Activated CD8-positive, alpha-beta T cell treated with anti-CD3 and anti-CD28 coated beads for 36 hours (primary cell): ENCODE measurements at regions not wholly inside any gene's neighbourhood (a gene's known extent, or its start where the extent isn't known, plus 50 kb on each side); places are given as distances from the start of the nearest gene placed in this dataset.

Source experiments
- ATAC-seq: fragments of 200-7000 bp; cut with Tn5 transposase; one replicate; pipeline ENCODE4 v1.10.0; 2021; ENCODE audit warnings: mild to moderate bottlenecking, moderate library complexity
- CTCF ChIA-PET: fragments of 350-600 bp; sonication (Branson Sonifier 250); formaldehyde crosslinking; loops from one replicate; lab custom pipeline; 2021; ENCODE audit warnings: antibody characterized with exemption; lab: Charles Lee
- POLR2A ChIA-PET: fragments of 350-600 bp; sonication (Branson Sonifier 250); formaldehyde crosslinking; loops from one replicate; lab custom pipeline; 2021; ENCODE audit warnings: antibody characterized with exemption; lab: Charles Lee
- DNase-seq: peaks from one replicate; pipeline ENCODE4 v3.0.0-alpha.2; 2020
- H3K27ac Mint-ChIP-seq: one replicate; pipeline ENCODE4 v1.8.0; 2021; ENCODE audit warnings: mild to moderate bottlenecking, mixed read lengths
- H3K27me3 Mint-ChIP-seq: one replicate; pipeline ENCODE4 v1.8.0; 2021; ENCODE audit warnings: mixed read lengths
- H3K36me3 Mint-ChIP-seq: one replicate; pipeline ENCODE4 v1.8.0; 2021; ENCODE audit warnings: low read depth, mixed read lengths
- H3K4me1 Mint-ChIP-seq: one replicate; pipeline ENCODE4 v1.8.0; 2021; ENCODE audit warnings: low read depth, mixed read lengths
- H3K4me3 Mint-ChIP-seq: one replicate; pipeline ENCODE4 v1.8.0; 2021; ENCODE audit warnings: mild to moderate bottlenecking, moderate library complexity, mixed read lengths
- H3K9me3 Mint-ChIP-seq: one replicate; pipeline ENCODE4 v1.8.0; 2021; ENCODE audit warnings: mixed read lengths
- intact Hi-C: fragments of 100-400 bp; cut with micrococcal nuclease; formaldehyde crosslinking; loops from one replicate; pipeline ENCODE4 v1.10.0; 2022
- TF ChIP-seq, protein P1 (sequence below): fragments of 200-600 bp; IDR thresholded peaks from one replicate; pipeline ENCODE4 v1.8.0; 2022; ENCODE audit warnings: antibody characterized with exemption, mild to moderate bottlenecking

DNA sequence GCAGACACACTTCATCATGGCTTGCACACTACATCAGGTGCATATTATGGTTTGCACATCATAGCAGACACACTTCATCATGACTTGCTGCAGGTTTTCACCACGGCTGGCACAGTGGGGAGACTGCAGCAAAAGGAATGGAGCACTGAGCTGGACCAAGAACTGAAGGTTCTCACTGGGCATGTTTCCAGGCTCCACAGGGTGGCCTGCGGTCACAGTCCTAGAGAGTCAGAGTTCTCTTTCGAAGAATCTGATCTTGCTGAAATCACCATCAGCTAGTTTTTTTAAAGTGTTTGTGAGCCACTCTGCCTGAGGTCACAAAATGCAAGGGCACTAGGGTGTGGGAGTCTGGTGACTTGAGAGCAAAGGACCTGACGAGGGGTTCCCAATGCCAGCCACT lies 140.4 kb upstream of the NPY start:
- DNase-seq (no peak), ATAC-seq (no peak)
- TF ChIP-seq, protein P1, sequence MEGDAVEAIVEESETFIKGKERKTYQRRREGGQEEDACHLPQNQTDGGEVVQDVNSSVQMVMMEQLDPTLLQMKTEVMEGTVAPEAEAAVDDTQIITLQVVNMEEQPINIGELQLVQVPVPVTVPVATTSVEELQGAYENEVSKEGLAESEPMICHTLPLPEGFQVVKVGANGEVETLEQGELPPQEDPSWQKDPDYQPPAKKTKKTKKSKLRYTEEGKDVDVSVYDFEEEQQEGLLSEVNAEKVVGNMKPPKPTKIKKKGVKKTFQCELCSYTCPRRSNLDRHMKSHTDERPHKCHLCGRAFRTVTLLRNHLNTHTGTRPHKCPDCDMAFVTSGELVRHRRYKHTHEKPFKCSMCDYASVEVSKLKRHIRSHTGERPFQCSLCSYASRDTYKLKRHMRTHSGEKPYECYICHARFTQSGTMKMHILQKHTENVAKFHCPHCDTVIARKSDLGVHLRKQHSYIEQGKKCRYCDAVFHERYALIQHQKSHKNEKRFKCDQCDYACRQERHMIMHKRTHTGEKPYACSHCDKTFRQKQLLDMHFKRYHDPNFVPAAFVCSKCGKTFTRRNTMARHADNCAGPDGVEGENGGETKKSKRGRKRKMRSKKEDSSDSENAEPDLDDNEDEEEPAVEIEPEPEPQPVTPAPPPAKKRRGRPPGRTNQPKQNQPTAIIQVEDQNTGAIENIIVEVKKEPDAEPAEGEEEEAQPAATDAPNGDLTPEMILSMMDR = no peak
- POLR2A ChIA-PET = no interaction called here
- H3K4me1 Mint-ChIP-seq = no peaks in the 10 kb centered on the region
- no peaks in the 10 kb centered on the region for H3K36me3 Mint-ChIP-seq
- H3K9me3 Mint-ChIP-seq = no peaks in the 10 kb centered on the region
- no peak overlapping the region for H3K27ac Mint-ChIP-seq
- H3K4me3 Mint-ChIP-seq = no peak overlapping the region
- intact Hi-C loops = no loop called here
- CTCF ChIA-PET = no interaction called here
- H3K27me3 Mint-ChIP-seq = peaks cover 8% of the 10 kb centered on the region

- ChIA-PET CTCF (no interaction called here), POLR2A (no interaction called here)
- no peak overlapping the region for H3K27ac Mint-ChIP-seq
- DNase-seq = no peak
- H3K27me3 Mint-ChIP-seq = peaks cover 3% of the 10 kb centered on the region
- ATAC-seq = no peak
- peaks cover 10% of the 10 kb centered on the region for H3K9me3 Mint-ChIP-seq
- intact Hi-C loops = loop anchor here (10.0 kb wide), 1 partner anchor 287 kb away; no protein-coding TSS in a partner anchor
- no peak overlapping the region for H3K4me3 Mint-ChIP-seq
- no peaks in the 10 kb centered on the region for H3K4me1 Mint-ChIP-seq
- no peaks in the 10 kb centered on the region for H3K36me3 Mint-ChIP-seq
- TF ChIP-seq, protein P1 = no peak
Measured at GRCh38 chr7:24151944-24152343, 132.0 kb upstream of the NPY start.

DNA sequence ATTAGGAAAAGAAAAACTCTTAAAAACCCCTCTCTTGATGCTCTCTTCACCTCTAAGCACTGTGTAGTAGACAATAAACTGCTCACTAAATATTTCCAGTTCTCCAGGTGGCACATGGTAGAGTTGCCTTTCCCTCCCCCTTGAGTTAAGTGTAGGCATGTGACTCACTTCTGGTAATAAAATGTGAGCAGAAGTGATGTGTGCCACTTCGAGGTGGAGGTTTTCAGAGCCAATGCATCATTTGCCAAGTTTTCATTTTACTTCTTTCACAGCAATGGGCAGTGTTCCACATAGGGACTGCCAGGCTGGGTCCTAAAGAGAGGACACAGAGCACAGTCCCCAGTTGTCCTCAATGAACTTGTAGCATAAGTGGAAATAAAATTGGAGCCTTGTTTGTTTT lies 131.6 kb upstream of the NPY start:
- ChIA-PET POLR2A (no interaction called here), CTCF (no interaction called here)
- H3K4me3 Mint-ChIP-seq = no peak overlapping the region
- H3K36me3 Mint-ChIP-seq = no peaks in the 10 kb centered on the region
- DNase-seq (no peak), ATAC-seq (no peak)
- TF ChIP-seq, protein P1 = no peak
- peaks cover 3% of the 10 kb centered on the region for H3K27me3 Mint-ChIP-seq
- no peaks in the 10 kb centered on the region for H3K4me1 Mint-ChIP-seq
- H3K27ac Mint-ChIP-seq = no peak overlapping the region
- intact Hi-C loops = loop anchor here (10.0 kb wide), 1 partner anchor 288 kb away; no protein-coding TSS in a partner anchor
- H3K9me3 Mint-ChIP-seq = peaks cover 10% of the 10 kb centered on the region

DNA sequence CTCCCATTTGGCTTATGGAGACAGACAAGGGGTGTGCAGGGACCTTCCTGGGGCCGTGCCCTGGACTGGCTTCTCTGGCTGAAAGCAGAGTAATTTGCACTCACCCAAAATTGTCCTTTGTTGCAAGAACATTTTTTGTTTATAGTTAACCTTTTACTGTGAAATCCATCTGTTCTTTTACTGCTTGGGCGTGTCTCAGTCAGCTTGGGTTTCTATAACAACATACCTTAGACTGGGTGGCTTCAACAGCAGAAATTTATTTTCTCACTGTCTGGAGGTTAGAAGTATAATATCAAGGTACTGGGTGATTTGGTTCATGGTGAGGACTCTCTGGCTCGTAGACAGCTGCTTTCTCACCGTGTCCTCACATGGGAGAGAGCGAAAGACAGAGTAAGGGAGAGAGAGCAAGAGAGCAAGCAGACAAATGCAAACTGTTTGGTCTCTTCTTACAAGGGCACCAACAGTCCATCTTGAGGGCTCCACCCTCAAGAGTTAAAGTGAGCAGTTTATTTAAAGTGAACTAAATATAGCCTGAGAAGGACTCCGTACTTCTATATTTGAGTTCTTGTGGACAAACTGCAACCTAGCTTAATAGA lies 131.0 kb upstream of the NPY start:
- no peak for DNase-seq
- Mint-ChIP-seq H3K36me3 (no peaks in the 10 kb centered on the region), H3K4me1 (no peaks in the 10 kb centered on the region), H3K9me3 (peaks cover 10% of the 10 kb centered on the region), H3K4me3 (no peak overlapping the region), H3K27ac (no peak overlapping the region), H3K27me3 (peaks cover 3% of the 10 kb centered on the region)
- intact Hi-C loops = loop anchor here (10.0 kb wide), 1 partner anchor 288 kb away; no protein-coding TSS in a partner anchor
- TF ChIP-seq, protein P1 = no peak
- ChIA-PET CTCF (no interaction called here), POLR2A (no interaction called here)
- ATAC-seq = no peak

- CTCF ChIA-PET = no interaction called here
- Mint-ChIP-seq H3K27me3 (peaks cover 11% of the 10 kb centered on the region), H3K4me1 (no peaks in the 10 kb centered on the region), H3K36me3 (no peaks in the 10 kb centered on the region), H3K9me3 (no peaks in the 10 kb centered on the region), H3K27ac (no peak overlapping the region), H3K4me3 (no peak overlapping the region)
- intact Hi-C loops = loop anchor here (10.0 kb wide), 1 partner anchor 293 kb away; no protein-coding TSS in a partner anchor
- TF ChIP-seq, protein P1 = no peak
- POLR2A ChIA-PET = no interaction called here
- DNase-seq (no peak), ATAC-seq (no peak)
Measured at GRCh38 chr7:24157666-24158065, 126.3 kb upstream of the NPY start.
